ENCODE measurements at regions not wholly inside any gene's neighbourhood (a gene's known extent, or its start where the extent isn't known, plus 50 kb on each side); places are given as distances from the start of the nearest gene placed in this dataset.

- no peak for ATAC-seq
- Histone ChIP-seq H3K4me1 (no peaks in the 10 kb centered on the region), H3K36me3 (no peaks in the 10 kb centered on the region), H3K9me3 (no peaks in the 10 kb centered on the region), H3K4me3 (no peak overlapping the region), H3K27ac (no peak overlapping the region), H3K27me3 (peaks cover 6% of the 10 kb centered on the region)
- WGBS, 2 donors (ENCODE audit: low coverage in 1 of 2) = 0 to 6% methylated on average over 1 of the region's 1 CpG
- TF ChIP-seq POLR2A (IDR thresholded peaks at IDR 0.05) = no peak
- no peak for TF ChIP-seq EP300 (IDR thresholded peaks at IDR 0.05)
- TF ChIP-seq POLR2AphosphoS5 (IDR thresholded peaks at IDR 0.05) = no peak
- TF ChIP-seq CTCF (IDR thresholded peaks at IDR 0.05) = peak; percentile 55 to 84 (median 64)
These were observed 111.2 kb upstream of the MMS22L start for GRCh38 chr6:97394160-97394748.

- WGBS, 2 donors (ENCODE audit: low coverage in 1 of 2) = 84 to 85% methylated on average over 4 of the region's 4 CpGs
- TF ChIP-seq POLR2A (IDR thresholded peaks at IDR 0.05) = no peak
- no peak for TF ChIP-seq CTCF (IDR thresholded peaks at IDR 0.05)
- no peak for TF ChIP-seq POLR2AphosphoS5 (IDR thresholded peaks at IDR 0.05)
- TF ChIP-seq EP300 (IDR thresholded peaks at IDR 0.05) = no peak
- H3K36me3 ChIP-seq = no peaks in the 10 kb centered on the region
- no peak overlapping the region for H3K4me3 ChIP-seq
- peaks cover 6% of the 10 kb centered on the region for H3K27me3 ChIP-seq
- no peaks in the 10 kb centered on the region for H3K9me3 ChIP-seq
- no peak overlapping the region for H3K27ac ChIP-seq
- no peaks in the 10 kb centered on the region for H3K4me1 ChIP-seq
- ATAC-seq = no peak
These were observed 113.9 kb upstream of the MMS22L start for GRCh38 chr6:97396880-97397279.

GRCh38 chr6:97399208-97399607 is 116.2 kb upstream of the MMS22L start:
- no peaks in the 10 kb centered on the region for H3K9me3 ChIP-seq
- TF ChIP-seq CTCF (IDR thresholded peaks at IDR 0.05) (no peak), POLR2AphosphoS5 (IDR thresholded peaks at IDR 0.05) (no peak), EP300 (IDR thresholded peaks at IDR 0.05) (no peak), POLR2A (IDR thresholded peaks at IDR 0.05) (no peak)
- 81 to 83% methylated on average over 2 of the region's 2 CpGs for WGBS, 2 donors (ENCODE audit: low coverage in 1 of 2)
- no peak overlapping the region for H3K4me3 ChIP-seq
- no peak for ATAC-seq
- H3K27ac ChIP-seq = no peak overlapping the region
- H3K36me3 ChIP-seq = no peaks in the 10 kb centered on the region
- H3K4me1 ChIP-seq = no peaks in the 10 kb centered on the region
- H3K27me3 ChIP-seq = peaks cover 2% of the 10 kb centered on the region

GRCh38 chr6:97401533-97401932 is 118.5 kb upstream of the MMS22L start:
- no peaks in the 10 kb centered on the region for H3K36me3 ChIP-seq
- ATAC-seq = no peak
- WGBS, 2 donors (ENCODE audit: low coverage in 1 of 2) = 23 to 25% methylated on average over 2 of the region's 2 CpGs
- no peak for TF ChIP-seq CTCF (IDR thresholded peaks at IDR 0.05)
- TF ChIP-seq POLR2A (IDR thresholded peaks at IDR 0.05) = no peak
- TF ChIP-seq POLR2AphosphoS5 (IDR thresholded peaks at IDR 0.05) = no peak
- no peak for TF ChIP-seq EP300 (IDR thresholded peaks at IDR 0.05)
- H3K4me3 ChIP-seq = no peak overlapping the region
- no peak overlapping the region for H3K27ac ChIP-seq
- H3K9me3 ChIP-seq = no peaks in the 10 kb centered on the region
- no peaks in the 10 kb centered on the region for H3K4me1 ChIP-seq
- H3K27me3 ChIP-seq = no peaks in the 10 kb centered on the region

- no peak for ATAC-seq
- H3K27me3 ChIP-seq = no peaks in the 10 kb centered on the region
- no peaks in the 10 kb centered on the region for H3K36me3 ChIP-seq
- H3K27ac ChIP-seq = no peak overlapping the region
- WGBS, 2 donors (ENCODE audit: low coverage in 1 of 2) = 62 to 74% methylated on average over 3 of the region's 3 CpGs
- H3K4me3 ChIP-seq = no peak overlapping the region
- TF ChIP-seq CTCF (IDR thresholded peaks at IDR 0.05) = no peak
- TF ChIP-seq POLR2AphosphoS5 (IDR thresholded peaks at IDR 0.05) = no peak
- TF ChIP-seq POLR2A (IDR thresholded peaks at IDR 0.05) = no peak
- TF ChIP-seq EP300 (IDR thresholded peaks at IDR 0.05) = no peak
- no peaks in the 10 kb centered on the region for H3K9me3 ChIP-seq
- no peaks in the 10 kb centered on the region for H3K4me1 ChIP-seq
These were observed 122.9 kb upstream of the MMS22L start for GRCh38 chr6:97405818-97406409.

Data from gastroesophageal sphincter (tissue), 4 donors.